Activated T-cell treated with anti-CD3 and anti-CD28 coated beads, Interleukin-2, amount 50 U/mL, for 48 hours (primary cell): ENCODE measurements at regions not wholly inside any gene's neighbourhood (a gene's known extent, or its start where the extent isn't known, plus 50 kb on each side); places are given as distances from the start of the nearest gene placed in this dataset.
"Not testable (repeated sequence)": the region's sequence is repeated elsewhere in the genome, so short reads cannot be mapped to it uniquely, and the experiment has no call there.

Experiments used
- DNase-seq, 2 experiments: peaks; one replicate each; pipeline ENCODE4 v3.0.0-alpha.2; 2020

DNA sequence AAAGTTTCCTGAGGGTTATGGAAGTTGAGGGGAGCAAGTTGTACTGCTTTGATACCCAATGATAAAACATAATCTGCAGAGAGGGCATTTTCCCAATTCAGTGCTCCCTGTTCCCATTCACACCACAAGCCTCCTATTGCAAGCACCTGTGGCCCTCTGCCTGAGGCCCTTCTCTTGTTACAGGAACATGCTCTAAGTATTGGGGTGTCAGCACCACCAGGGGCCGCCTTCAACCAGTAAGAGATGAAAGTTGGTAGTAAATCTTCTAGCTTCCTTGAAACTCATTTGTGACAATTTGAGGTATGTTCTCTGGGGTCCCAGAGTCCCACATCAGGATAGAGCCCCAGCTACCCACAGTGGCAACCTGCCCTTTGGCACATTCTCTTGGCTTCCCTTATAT, 265.4 kb upstream of the ARHGEF26 start:
- DNase-seq = no peak

DNA sequence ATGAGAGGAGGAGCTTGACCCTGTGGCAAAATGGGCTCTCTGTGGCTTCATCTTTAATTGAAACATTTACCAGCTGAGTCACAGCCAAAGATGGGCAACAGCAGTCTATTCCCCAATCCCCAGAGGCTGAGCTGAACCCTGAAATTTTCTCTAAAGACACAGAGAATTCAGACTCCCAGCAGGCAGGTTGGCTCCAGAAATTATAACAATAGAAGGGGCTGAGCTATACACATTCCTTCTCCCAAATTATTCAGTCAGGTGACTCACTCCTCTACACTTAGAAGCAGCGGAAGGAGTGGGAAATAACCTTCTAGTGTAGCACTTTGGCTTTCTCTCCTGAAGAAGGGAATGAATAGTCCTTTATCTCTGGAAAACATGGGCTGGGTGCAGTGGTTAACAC, 264.3 kb upstream of the ARHGEF26 start:
- no peak for DNase-seq

DNA sequence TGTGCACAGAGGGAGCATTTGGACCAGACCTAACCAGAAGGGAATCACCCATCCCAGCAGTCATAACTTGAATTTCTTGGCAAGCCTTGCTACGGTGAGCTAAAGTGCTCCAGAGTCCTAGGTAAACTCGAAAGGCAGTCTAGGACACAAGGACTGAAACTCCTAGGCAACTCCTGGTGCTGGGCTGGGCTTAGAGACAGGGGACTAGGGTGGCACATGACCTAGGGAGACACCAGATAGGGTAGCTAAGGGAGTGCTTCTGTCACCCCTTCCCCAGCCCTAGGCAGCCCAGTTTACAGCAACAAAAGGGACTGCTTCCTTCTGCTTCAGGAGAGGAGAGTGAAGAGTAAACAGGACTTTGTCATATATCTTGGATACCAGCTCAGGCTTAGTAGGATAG, 256.4 kb upstream of the ARHGEF26 start:
- no peak for DNase-seq

DNA sequence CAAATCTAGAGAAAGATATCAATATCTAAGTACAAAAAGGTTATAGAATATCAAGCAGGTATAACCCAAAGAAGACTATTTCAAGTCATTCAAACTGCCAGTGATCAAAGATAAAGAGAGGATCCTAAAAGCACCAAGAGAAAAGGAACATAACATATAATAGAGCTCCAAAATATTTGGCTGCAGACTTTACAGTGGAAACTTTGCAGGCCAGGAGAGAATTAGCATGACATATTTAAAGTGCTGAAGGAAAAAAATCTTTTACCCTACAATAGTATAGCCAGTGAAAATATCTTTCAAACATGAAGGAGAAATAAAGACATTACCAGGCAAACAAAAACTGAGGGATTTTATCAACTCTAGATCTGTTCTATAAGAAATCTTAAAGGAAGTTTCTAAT, 254.3 kb upstream of the ARHGEF26 start:
- DNase-seq = no peak

DNA sequence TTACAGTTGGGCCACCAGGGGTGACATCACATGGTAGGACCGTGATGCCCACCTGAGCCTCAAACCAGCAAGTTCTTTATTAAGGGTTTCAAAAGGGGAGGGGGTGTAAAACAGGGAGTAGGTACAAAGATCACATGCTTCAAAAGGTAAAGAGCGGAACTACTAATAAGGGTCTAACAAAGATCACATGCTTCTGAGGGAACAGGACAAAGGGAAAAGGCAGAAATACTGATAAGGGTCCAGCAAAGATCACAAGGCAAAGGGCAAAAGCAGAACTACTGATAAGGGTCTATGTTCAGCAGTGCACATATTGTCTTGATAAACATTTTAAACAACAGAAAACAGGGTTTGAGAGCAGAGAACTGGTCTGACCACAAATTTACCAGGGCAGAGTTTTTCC, 246.8 kb upstream of the ARHGEF26 start:
- DNase-seq = not testable (repeated sequence)

DNA sequence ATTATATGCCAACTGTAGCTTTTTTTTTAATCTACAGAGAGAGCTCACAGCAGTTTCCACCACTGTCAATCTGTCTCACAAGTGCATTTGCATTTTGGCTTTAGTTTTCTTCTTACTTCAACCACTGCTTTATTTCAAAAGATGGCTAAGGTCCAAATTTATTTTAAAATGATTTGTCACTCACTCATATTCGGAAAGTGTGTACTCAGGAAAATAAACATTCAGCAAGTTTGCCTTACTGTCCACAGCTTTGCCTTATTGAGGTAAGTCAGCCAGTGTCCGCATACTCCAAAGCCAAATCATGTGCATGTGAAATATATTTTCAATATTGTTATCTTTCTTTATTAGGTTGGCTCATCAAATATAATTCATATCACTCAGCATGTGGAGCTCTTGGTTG, 240.7 kb upstream of the ARHGEF26 start:
- DNase-seq = no peak

DNA sequence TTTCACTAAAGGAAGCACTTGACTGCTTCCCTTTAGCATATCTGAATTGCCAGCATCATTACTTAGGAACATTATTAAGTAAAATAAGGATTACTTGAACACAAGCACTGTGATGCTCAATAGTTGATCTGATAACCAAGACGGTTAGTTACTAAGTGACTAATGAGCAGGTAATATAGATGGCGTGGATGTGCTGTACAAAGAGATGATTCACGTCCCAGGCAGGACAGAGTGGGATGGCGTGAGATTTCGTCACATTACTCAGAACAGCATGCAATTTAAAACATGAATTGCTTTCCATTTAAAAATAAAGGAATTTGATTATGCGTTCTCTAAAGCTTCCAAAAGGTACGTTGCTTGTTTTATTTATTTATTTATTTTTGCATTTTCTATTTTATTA, 240.0 kb upstream of the ARHGEF26 start:
- no peak for DNase-seq

DNA sequence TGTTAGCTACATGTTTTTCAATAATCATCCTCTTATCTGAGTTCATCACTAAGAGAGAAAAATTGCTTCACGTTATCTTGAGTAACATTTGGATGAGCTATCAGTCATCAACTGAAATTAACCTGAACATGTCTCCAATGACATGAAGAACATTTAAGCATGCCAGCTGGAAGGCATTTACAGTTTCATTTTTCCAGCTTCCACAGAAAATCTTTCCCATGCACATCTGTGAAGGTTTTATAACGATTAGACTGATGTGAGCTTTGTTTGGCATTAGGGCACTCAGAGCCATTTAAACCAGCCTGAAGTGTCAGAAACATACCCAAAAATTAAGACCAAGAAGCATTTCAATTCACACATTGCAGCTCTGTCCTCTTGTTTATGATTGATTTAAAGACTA, 235.8 kb upstream of the ARHGEF26 start:
- no peak for DNase-seq

DNA sequence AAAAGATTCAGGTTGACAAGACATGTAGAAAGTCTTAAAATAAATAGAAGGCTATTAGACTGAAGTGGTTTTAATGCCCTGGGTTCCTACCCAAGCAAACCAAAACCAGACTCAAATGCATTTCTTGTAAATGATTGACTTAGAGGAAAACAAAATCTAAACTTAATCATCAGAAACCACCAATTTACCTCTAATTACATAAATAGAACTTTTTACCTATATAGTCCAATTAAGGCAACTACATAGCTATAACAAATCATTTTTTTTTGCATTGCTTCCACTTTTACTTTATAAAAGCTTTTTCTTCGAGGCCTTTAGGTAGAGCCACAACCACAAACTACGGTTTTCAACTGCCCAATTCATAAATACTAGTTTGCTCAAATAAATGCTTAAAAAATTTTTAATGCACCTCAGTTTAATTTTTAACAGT, 231.3 kb upstream of the ARHGEF26 start:
- DNase-seq = no peak

DNA sequence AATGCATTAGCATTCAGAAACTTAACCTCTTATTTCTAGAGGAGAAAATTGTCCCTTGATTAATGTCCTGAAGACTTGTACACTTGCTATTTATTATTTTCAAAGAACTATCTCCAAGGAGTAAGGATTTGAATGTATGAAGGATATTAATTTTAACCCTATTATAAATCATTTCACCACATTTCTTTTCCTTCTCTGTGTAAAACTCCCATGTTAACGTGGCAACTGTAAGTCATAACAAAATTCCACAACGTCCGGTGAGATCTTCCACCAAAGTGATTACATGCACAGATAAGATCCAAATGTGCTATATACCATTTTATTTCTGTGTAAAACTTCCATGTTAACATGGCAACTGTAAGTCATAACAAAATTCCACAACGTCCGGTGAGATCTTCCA, 229.1 kb upstream of the ARHGEF26 start:
- no peak for DNase-seq

DNA sequence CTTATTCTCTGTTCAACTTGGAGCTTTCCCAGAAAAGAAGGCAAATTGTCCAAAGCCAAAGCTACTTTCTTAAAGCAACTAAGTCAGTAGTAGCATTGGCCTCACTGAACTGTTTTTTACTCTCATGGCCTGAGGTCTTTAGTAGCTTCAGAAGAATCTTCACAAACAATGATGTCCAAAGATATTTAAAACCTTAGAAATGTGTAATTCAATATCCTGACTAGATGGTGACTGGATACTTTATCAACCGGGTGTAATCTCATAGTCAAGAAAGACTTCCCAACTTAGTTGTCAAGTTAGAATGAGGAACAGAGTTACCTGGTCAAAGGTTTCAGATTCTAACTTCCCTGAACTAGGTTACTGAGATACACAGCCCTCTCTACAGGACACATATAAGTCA, 226.3 kb upstream of the ARHGEF26 start:
- no peak for DNase-seq

DNA sequence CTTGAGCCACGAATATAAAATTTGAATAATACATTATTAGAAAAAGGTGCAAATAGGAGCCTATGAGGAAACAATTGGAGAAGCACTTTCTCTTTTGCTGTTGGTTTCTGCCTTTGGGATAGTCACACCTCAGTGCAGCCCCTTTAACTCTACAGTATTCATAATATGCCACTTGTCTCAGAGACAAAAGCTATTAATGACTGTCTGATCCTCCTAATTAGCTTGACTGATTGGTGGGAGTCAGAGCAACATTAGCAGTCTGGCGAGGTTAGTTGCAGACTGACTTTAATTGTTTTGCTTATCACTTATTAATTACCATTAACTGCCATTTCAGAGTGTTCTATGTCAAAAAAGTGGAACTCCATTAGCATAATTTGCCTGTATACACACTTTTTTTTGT, 225.0 kb upstream of the ARHGEF26 start:
- DNase-seq = no peak

DNA sequence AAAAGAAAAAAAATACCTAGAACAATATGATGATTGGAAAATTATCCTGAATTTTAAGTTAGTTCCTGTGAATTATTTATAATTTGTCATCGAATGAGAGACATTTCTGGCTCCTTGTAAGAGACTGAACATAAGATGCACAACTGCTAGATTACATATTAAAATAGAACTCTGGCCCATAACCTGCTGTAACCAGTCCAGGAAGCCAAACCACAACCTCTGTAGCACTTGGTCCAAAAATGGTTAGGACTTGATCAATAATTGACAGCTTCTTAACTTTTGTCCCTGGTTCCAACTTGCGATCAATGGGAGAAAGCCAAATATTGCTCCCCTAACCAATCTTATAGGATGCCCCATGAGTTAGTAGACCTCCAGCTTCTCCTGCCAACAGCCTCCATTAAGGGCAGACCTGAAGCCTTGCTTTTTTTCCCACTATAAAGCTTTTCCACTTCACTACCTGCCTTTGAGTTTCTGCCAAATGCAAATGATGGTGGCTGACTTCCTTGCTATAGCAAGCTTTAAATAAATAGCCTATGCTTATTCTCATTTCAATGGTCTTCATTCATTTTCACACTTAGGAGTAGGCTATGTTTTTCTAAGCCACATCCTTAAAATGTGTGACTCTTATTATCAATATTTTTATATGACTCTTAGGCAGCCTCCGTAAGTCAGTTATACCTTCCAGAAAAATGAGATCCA, 224.0 kb upstream of the ARHGEF26 start:
- no peak for DNase-seq

DNA sequence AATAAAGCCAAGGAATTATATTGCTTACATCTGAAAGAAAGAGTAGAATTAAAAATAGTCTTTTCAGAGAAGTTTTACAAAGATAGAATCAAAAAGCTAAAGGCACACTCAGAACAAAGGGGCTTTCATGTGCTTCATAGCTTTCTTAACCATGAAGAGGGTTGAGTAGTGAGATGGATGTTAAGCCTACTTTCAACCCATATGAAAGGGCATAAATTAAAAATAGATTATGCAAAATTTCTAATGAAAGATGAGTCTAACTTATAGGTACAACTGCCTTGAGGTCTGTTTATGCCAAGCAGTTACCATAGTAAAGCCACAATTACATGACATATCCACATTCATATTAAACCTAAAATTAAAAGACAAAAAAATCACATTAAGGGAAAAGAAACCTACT, 223.3 kb upstream of the ARHGEF26 start:
- DNase-seq = no peak

DNA sequence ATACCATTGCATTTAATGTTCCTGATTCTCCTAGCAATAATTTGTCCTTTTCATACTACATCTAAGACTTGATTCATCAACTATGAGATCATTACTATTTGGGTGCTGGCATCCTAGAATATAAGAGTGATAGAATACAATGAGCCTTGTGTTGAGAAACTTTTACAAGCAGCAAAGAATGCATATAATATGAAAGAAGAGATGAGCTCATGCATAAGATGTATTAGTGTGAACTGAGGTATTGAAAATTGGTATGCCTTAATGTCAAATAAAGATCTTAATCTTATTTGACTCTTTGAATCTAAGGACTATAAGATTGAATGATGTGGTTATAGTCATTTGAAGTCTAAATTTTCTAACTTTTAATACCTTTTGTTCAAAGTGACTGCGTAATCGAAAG, 220.0 kb upstream of the ARHGEF26 start:
- no peak for DNase-seq

DNA sequence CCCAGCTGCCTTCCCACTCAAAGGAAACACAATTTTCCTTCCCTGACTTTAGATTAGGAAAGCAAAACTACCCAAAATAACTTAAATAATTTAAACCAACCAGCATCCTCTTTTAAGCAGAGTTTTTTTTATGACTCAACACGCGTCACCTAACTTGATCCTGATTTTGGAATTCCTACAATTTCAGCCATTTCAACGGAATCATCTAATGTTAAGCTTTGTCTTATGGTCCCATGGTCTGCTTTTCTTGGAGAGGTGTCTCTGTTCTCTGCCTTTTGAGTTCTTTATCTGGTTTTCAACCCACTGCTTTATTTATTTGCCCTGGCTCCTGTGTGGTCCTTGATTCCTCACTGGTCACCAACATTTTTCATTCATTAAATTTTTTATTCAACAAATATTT, 219.2 kb upstream of the ARHGEF26 start:
- no peak for DNase-seq

DNA sequence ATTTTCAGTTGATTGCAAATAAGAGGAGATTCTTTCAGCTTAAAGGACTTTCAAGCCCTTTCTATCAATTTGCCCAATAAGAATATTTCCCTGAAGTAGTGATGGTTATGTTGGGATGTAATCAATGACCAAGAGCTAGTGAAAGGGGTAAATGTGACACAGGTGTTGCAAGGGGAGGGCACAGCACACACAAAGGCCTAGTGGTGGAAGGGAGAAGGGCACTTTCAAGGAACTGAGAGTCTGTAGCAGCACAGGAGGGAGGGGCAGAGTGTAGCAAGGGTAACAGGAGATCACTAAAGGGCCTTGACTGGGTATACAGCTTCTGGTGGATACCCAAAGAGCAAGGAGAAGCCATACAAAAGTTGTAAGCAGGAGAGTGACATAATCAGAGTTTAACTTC, 217.8 kb upstream of the ARHGEF26 start:
- DNase-seq = no peak

DNA sequence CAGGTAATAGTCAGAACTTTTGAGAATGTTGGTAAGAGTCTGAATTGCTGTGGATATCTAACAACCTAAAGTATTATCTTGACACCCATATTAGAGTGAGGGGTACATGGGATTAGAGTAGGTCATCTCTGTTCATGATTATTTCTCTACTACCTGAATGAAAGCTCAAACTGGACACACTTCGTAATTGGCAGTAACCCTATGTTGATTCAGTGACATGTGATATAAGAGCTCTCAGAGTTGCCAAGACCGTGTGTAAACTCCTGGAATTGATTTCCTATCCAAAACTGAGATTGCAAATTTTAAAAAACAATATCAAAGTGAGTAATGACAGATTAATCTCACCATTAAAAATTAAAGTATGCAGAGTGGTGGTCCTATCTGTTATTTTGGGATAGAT, 214.8 kb upstream of the ARHGEF26 start:
- no peak for DNase-seq

DNA sequence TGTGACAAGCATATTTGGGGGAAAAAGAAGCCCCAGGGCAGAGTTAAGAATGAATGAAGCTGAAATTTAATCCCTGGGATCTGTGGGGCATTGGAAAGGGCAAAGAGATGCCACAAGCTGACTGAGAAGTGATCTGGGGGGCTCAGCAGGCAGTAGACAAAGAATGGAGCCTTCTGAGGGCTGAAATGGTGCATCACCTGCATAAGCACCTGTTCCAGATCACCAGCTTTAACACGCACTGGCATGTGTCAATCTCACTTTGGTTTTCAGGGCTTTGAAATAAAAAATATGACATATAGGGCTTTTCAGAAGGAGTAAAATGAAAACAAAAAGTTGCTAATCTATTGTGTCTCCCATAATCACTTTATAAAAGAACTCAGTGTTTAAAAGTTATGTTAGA, 210.8 kb upstream of the ARHGEF26 start:
- no peak for DNase-seq

DNA sequence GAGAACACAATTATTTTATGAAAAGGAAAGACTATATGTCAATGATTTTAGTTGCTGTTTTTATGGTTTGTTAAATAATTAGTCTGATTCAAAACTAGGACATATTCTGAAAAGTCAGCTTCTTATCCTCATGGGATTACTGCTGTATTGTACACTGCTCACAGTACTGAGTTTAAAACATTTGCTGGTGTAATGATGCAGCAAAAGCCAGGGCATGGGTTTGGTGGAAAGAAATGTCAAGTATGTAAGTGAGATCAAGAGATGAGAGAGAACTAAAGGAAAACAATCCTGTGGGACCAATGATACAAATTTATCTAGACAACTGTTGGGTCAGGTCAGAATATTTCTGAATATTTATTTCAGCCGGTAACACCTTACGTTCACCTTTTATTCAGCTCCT, 210.1 kb upstream of the ARHGEF26 start:
- DNase-seq = no peak

DNA sequence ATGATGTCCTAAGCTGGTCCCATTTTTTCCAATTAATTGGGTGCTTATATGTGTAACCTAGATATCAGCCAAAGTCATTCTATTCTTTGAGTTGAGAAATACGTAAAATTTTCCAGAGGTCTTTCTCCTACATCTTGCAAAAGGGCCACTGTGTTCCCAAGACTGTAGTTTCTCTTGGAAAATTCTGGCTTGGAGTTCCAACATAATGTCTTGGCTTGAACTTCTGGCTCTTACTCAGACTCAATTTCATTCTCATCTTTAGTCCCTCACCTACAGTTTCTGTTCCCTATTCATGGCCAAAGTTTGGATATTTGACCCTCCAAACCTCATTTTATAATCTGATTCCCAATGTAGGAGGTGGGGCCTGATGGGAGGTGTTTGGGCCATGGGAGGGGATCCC, 201.4 kb upstream of the ARHGEF26 start:
- DNase-seq = no peak

DNA sequence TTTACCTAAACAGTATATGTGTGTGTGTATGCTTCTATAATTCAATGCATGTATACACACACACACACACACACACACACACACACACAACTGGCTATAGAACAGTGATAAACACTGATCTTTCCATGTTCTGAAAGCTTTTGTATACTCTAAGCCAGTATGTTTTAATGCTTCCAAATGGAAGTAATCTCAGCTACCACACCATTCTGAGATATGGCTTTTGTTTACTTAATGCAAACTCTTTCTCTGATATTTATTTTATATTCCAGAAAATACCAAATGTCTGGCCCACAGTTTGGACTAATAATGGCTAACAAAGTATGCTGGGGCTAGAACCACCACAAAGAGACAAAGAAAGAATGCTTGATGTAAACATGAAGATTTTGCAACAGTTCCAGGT, 199.4 kb upstream of the ARHGEF26 start:
- DNase-seq = no peak

DNA sequence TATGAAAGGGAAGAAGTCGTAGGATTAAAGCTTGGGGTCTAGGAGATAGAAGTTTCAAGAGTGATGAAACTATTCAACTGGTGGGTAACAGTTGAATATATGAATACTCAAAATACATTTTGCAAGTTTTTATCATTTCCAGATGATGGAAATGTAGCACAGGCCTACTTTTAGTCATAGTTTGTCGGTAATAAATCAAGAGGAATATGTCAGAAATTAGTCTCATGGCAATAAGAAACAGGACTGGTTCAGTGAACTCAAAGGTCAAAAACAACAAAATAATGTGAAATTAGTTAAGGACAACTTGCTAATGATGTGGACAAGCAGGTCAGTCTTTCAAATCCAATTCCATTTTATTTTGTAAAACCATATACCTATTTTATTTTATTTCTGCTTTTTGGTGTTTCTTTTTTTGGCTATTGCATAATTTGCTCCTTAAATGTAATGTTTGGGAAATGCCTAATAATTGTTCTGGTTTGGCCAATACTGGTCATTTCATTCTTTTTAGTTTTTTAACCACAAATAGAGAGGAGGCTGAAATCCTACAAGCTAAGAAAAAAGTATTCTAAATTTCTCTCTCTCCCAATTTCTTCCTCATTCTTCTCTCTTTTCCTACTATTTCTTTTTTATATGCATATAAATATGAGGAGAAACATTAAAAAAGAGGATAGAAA, 195.2 kb upstream of the ARHGEF26 start:
- DNase-seq = no peak

DNA sequence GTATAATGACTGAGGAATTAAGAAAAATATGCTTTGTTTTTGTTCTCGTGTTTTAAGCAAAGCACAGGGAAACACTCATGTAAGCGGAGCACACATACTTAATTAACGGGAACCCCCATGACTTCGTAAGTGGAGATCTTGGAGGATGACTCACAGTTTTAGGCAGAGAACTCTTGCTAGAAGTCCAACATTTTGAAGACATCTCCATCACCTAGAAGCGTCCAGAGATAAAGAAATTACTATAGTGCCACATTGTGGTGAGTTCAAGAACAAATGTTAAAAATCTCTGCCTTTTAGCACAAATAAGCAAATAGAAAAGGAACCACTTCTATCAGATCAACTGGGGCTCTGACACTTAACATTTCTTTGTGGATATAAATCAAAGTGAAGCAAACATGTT, 194.1 kb upstream of the ARHGEF26 start:
- no peak for DNase-seq

DNA sequence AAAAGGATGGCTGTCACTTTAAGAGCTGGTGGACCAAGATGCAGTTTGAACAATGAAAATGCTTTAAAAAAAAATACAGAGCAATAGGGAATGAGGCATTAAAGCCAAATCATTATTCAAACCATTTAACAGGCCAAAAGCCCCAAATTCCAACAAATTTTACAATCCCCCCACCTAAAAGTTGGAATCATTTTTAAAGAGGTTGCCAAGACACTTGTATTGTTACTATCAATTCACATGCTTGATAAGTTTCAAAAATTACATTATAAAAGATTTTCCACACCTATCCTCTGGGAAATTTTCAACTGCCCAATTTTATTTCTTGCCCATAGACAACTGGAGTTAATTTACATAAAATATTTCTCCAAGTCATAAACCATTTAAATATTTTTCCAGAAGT, 192.3 kb upstream of the ARHGEF26 start:
- no peak for DNase-seq
